ENCODE measurements at regions not wholly inside any gene's neighbourhood (a gene's known extent, or its start where the extent isn't known, plus 50 kb on each side); places are given as distances from the start of the nearest gene placed in this dataset.

GRCh38 chr5:24397601-24398000 lies 247.2 kb downstream of the CDH10 start:
- Histone ChIP-seq H3K9me3 (ENCODE audit: low read length) (no peaks in the 10 kb centered on the region), H3K4me3 (ENCODE audit: low read length) (no peak overlapping the region), H3K4me1 (ENCODE audit: insufficient read depth, low read length) (no peaks in the 10 kb centered on the region), H3K36me3 (ENCODE audit: insufficient read depth, low read length) (no peaks in the 10 kb centered on the region), H3K27me3 (ENCODE audit: insufficient read depth, low read length) (no peaks in the 10 kb centered on the region), H2AFZ (ENCODE audit: low read depth, low read length) (no peak overlapping the region)

GRCh38 chr5:24401773-24402172 lies 243.0 kb downstream of the CDH10 start:
- Histone ChIP-seq H2AFZ (ENCODE audit: low read depth, low read length) (no peak overlapping the region), H3K27me3 (ENCODE audit: insufficient read depth, low read length) (no peaks in the 10 kb centered on the region), H3K4me3 (ENCODE audit: low read length) (no peak overlapping the region), H3K36me3 (ENCODE audit: insufficient read depth, low read length) (no peaks in the 10 kb centered on the region), H3K4me1 (ENCODE audit: insufficient read depth, low read length) (no peaks in the 10 kb centered on the region), H3K9me3 (ENCODE audit: low read length) (no peaks in the 10 kb centered on the region)

- no peaks in the 10 kb centered on the region for H3K36me3 ChIP-seq (ENCODE audit: insufficient read depth, low read length)
- no peaks in the 10 kb centered on the region for H3K4me1 ChIP-seq (ENCODE audit: insufficient read depth, low read length)
- no peaks in the 10 kb centered on the region for H3K9me3 ChIP-seq (ENCODE audit: low read length)
- H3K27me3 ChIP-seq (ENCODE audit: insufficient read depth, low read length): no peaks in the 10 kb centered on the region
- H2AFZ ChIP-seq (ENCODE audit: low read depth, low read length): no peak overlapping the region
- H3K4me3 ChIP-seq (ENCODE audit: low read length): no peak overlapping the region
These were observed 237.3 kb downstream of the CDH10 start for GRCh38 chr5:24407466-24407865.

- Histone ChIP-seq H3K4me3 (ENCODE audit: low read length) (no peak overlapping the region), H2AFZ (ENCODE audit: low read depth, low read length) (no peak overlapping the region), H3K9me3 (ENCODE audit: low read length) (no peaks in the 10 kb centered on the region), H3K4me1 (ENCODE audit: insufficient read depth, low read length) (no peaks in the 10 kb centered on the region), H3K27me3 (ENCODE audit: insufficient read depth, low read length) (no peaks in the 10 kb centered on the region), H3K36me3 (ENCODE audit: insufficient read depth, low read length) (no peaks in the 10 kb centered on the region)
These were observed 216.4 kb downstream of the CDH10 start for GRCh38 chr5:24428345-24428744.

DNA sequence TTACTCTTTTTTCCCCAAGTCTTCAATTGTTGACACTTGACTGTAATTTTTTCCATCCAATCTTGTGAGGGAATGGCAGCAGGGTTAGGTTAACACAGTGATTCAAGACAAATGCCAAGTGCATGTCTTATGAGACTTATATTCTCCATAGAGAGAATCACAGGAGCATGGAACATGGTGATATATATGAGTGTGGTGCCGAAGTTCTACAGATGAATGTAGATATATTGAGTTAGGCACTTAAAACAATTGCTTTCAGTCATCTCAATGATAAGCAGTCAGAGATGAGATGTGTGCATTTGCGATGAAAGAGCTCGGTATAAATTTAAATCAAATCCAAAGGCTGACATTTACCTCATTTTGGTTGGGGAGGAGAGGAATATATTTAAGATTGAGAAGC lies 211.2 kb downstream of the CDH10 start:
- H3K36me3 ChIP-seq (ENCODE audit: insufficient read depth, low read length): no peaks in the 10 kb centered on the region
- H3K4me3 ChIP-seq (ENCODE audit: low read length): no peak overlapping the region
- H2AFZ ChIP-seq (ENCODE audit: low read depth, low read length): no peak overlapping the region
- H3K27me3 ChIP-seq (ENCODE audit: insufficient read depth, low read length): no peaks in the 10 kb centered on the region
- no peaks in the 10 kb centered on the region for H3K4me1 ChIP-seq (ENCODE audit: insufficient read depth, low read length)
- H3K9me3 ChIP-seq (ENCODE audit: low read length): no peaks in the 10 kb centered on the region
